ENCODE measurements at regions not wholly inside any gene's neighbourhood (a gene's known extent, or its start where the extent isn't known, plus 50 kb on each side); places are given as distances from the start of the nearest gene placed in this dataset.

GRCh38 chr1:114262337-114262736 is 108.7 kb upstream of the SYT6 start:
- no peak overlapping the region for H3K4me3 ChIP-seq (replicated peaks; ENCODE audit: low read depth, low read length)
- no peak for TF ChIP-seq CTCF (IDR thresholded peaks at IDR 0.05; ENCODE audit: low read depth, low read length, missing control alignments)
- DNase-seq (ENCODE audit: extremely low read depth, low read depth): no peak

GRCh38 chr1:114260805-114261484 is 107.3 kb upstream of the SYT6 start:
- TF ChIP-seq CTCF (IDR thresholded peaks at IDR 0.05; ENCODE audit: low read depth, low read length, missing control alignments): no peak
- no peak for DNase-seq (ENCODE audit: extremely low read depth, low read depth)

GRCh38 chr1:114259511-114260160 is 106.0 kb upstream of the SYT6 start:
- H3K4me3 ChIP-seq (replicated peaks; ENCODE audit: low read depth, low read length): no peak overlapping the region
- TF ChIP-seq CTCF (IDR thresholded peaks at IDR 0.05; ENCODE audit: low read depth, low read length, missing control alignments): no peak
- DNase-seq (ENCODE audit: extremely low read depth, low read depth): no peak

More at GRCh38 chr1:114260805-114261484, 107.3 kb upstream of the SYT6 start:
- no peak overlapping the region for H3K4me3 ChIP-seq (replicated peaks; ENCODE audit: low read depth, low read length)

GRCh38 chr1:114258633-114259032 is 105.0 kb upstream of the SYT6 start:
- DNase-seq (ENCODE audit: extremely low read depth, low read depth): no peak
- H3K4me3 ChIP-seq (replicated peaks; ENCODE audit: low read depth, low read length): no peak overlapping the region
- TF ChIP-seq CTCF (IDR thresholded peaks at IDR 0.05; ENCODE audit: low read depth, low read length, missing control alignments): no peak

GRCh38 chr1:114258074-114258473 is 104.4 kb upstream of the SYT6 start:
- H3K4me3 ChIP-seq (replicated peaks; ENCODE audit: low read depth, low read length): no peak overlapping the region
- TF ChIP-seq CTCF (IDR thresholded peaks at IDR 0.05; ENCODE audit: low read depth, low read length, missing control alignments): no peak
- no peak for DNase-seq (ENCODE audit: extremely low read depth, low read depth)

GRCh38 chr1:114257554-114257953 is 103.9 kb upstream of the SYT6 start:
- H3K4me3 ChIP-seq (replicated peaks; ENCODE audit: low read depth, low read length): no peak overlapping the region
- DNase-seq (ENCODE audit: extremely low read depth, low read depth): no peak
- TF ChIP-seq CTCF (IDR thresholded peaks at IDR 0.05; ENCODE audit: low read depth, low read length, missing control alignments): no peak
